ENCODE measurements at regions not wholly inside any gene's neighbourhood (a gene's known extent, or its start where the extent isn't known, plus 50 kb on each side); places are given as distances from the start of the nearest gene placed in this dataset.

DNA sequence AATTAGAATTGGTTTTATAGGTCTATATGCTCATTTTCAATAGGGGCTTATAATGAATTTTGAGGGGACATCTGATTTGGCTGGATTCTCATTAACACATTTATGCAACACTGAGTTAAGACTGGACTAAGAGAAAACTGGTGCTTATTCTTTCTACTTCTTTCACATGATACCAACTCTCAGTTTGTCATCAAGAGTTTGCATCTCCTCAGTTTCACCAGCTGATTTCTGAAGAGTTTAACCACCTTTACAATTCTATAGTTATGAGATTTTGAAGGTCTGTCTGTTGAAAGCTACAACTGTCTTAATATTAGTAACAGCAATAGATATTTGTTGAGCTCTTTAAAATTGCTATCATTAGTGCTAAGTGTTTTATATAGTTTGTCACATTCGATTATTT lies 867.0 kb upstream of the SORCS1 start:
- H3K4me1 Mint-ChIP-seq, result no peaks in the 10 kb centered on the region
- DNase-seq (ENCODE audit: low spot score) (no peak), ATAC-seq (no peak)
- H3K4me3 ChIP-seq, result no peak overlapping the region
- H3K27ac Mint-ChIP-seq, result no peak overlapping the region
- no peak overlapping the region for H2AFZ ChIP-seq
- no peaks in the 10 kb centered on the region for H4K20me1 ChIP-seq (replicated peaks; ENCODE audit: insufficient read depth)
- peaks cover 4% of the 10 kb centered on the region; the same call in 1 of the 2 replicates for H3K36me3 ChIP-seq (ENCODE audit: insufficient read depth)
- no peak for TF ChIP-seq EZH2 (IDR thresholded peaks at IDR 0.05; ENCODE audit: low read depth, unreplicated experiment)
- TF ChIP-seq, protein P1, sequence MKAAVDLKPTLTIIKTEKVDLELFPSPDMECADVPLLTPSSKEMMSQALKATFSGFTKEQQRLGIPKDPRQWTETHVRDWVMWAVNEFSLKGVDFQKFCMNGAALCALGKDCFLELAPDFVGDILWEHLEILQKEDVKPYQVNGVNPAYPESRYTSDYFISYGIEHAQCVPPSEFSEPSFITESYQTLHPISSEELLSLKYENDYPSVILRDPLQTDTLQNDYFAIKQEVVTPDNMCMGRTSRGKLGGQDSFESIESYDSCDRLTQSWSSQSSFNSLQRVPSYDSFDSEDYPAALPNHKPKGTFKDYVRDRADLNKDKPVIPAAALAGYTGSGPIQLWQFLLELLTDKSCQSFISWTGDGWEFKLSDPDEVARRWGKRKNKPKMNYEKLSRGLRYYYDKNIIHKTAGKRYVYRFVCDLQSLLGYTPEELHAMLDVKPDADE (IDR thresholded peaks at IDR 0.05), result no peak
- H3K36me3 Mint-ChIP-seq (ENCODE audit: low read depth), result no peaks in the 10 kb centered on the region
- no peak overlapping the region for H3K4me2 ChIP-seq
- H3K9me2 ChIP-seq (ENCODE audit: insufficient read depth), result peaks cover 5% of the 10 kb centered on the region; the same call in 1 of the 2 replicates
- H3K4me3 Mint-ChIP-seq, result no peak overlapping the region
- no peaks in the 10 kb centered on the region for H3F3A ChIP-seq (replicated peaks; ENCODE audit: low read depth)
- H3K9me3 Mint-ChIP-seq, result peaks cover 11% of the 10 kb centered on the region
- H3K27me3 Mint-ChIP-seq (ENCODE audit: insufficient read depth, low read depth, poor library complexity), result no peaks in the 10 kb centered on the region
- H3K4me1 ChIP-seq (ENCODE audit: insufficient read depth), result no peaks in the 10 kb centered on the region
- H3K27ac ChIP-seq (ENCODE audit: low read depth), result no peak overlapping the region
- H3K79me2 ChIP-seq (replicated peaks; ENCODE audit: insufficient read depth), result no peaks in the 10 kb centered on the region
- H3K27me3 ChIP-seq (ENCODE audit: insufficient read depth), result no peaks in the 10 kb centered on the region

DNA sequence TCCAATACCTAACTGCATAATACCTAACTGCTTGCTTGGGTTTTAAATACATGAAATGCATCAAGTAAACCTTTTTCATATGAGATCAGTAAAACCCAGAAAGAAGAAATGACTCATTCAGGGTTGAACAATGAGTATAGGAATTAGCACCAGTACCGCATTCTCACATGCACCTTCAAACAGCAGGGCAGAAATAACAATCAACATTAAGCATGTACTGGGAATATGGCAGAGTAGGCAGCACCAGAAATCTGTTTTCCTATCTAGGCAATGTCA lies 850.3 kb upstream of the SORCS1 start:
- ATAC-seq (no peak), DNase-seq (ENCODE audit: low spot score) (no peak)
- H3K4me3 Mint-ChIP-seq, result no peak overlapping the region
- Histone ChIP-seq H3F3A (replicated peaks; ENCODE audit: low read depth) (no peaks in the 10 kb centered on the region), H3K79me2 (replicated peaks; ENCODE audit: insufficient read depth) (no peaks in the 10 kb centered on the region), H3K27ac (ENCODE audit: low read depth) (no peak overlapping the region), H4K20me1 (replicated peaks; ENCODE audit: insufficient read depth) (no peaks in the 10 kb centered on the region), H3K9me2 (ENCODE audit: insufficient read depth) (no peaks in the 10 kb centered on the region), H3K4me1 (ENCODE audit: insufficient read depth) (no peaks in the 10 kb centered on the region), H3K27me3 (ENCODE audit: insufficient read depth) (no peaks in the 10 kb centered on the region), H3K4me3 (no peak overlapping the region), H2AFZ (no peak overlapping the region), H3K4me2 (no peak overlapping the region), H3K36me3 (ENCODE audit: insufficient read depth) (no peaks in the 10 kb centered on the region)
- H3K4me1 Mint-ChIP-seq, result no peaks in the 10 kb centered on the region
- H3K27ac Mint-ChIP-seq, result no peak overlapping the region
- H3K36me3 Mint-ChIP-seq (ENCODE audit: low read depth), result peaks cover 6% of the 10 kb centered on the region; the same call in 1 of the 3 replicates
- no peaks in the 10 kb centered on the region for H3K27me3 Mint-ChIP-seq (ENCODE audit: insufficient read depth, low read depth, poor library complexity)
- H3K9me3 Mint-ChIP-seq, result peaks cover 12% of the 10 kb centered on the region; the same call in 2 of the 3 replicates
- TF ChIP-seq NANOG (IDR thresholded peaks at IDR 0.05; ENCODE audit: borderline replicate concordance) (no peak), CREB1 (CRISPR knock-in tag; IDR thresholded peaks at IDR 0.05; ENCODE audit: low read depth) (no peak), POLR2AphosphoS5 (IDR thresholded peaks at IDR 0.05; ENCODE audit: low read depth) (no peak), ZNF331 (CRISPR knock-in tag; IDR thresholded peaks at IDR 0.05; ENCODE audit: low read depth) (no peak), STAT1 (IDR thresholded peaks at IDR 0.05; ENCODE audit: unreplicated experiment) (no peak)
- TF ChIP-seq, protein P2, sequence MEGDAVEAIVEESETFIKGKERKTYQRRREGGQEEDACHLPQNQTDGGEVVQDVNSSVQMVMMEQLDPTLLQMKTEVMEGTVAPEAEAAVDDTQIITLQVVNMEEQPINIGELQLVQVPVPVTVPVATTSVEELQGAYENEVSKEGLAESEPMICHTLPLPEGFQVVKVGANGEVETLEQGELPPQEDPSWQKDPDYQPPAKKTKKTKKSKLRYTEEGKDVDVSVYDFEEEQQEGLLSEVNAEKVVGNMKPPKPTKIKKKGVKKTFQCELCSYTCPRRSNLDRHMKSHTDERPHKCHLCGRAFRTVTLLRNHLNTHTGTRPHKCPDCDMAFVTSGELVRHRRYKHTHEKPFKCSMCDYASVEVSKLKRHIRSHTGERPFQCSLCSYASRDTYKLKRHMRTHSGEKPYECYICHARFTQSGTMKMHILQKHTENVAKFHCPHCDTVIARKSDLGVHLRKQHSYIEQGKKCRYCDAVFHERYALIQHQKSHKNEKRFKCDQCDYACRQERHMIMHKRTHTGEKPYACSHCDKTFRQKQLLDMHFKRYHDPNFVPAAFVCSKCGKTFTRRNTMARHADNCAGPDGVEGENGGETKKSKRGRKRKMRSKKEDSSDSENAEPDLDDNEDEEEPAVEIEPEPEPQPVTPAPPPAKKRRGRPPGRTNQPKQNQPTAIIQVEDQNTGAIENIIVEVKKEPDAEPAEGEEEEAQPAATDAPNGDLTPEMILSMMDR (conservative IDR thresholded peaks at IDR 0.05; ENCODE audit: low read depth in 2 of 2), result no peak
- TF ChIP-seq, protein P3, sequence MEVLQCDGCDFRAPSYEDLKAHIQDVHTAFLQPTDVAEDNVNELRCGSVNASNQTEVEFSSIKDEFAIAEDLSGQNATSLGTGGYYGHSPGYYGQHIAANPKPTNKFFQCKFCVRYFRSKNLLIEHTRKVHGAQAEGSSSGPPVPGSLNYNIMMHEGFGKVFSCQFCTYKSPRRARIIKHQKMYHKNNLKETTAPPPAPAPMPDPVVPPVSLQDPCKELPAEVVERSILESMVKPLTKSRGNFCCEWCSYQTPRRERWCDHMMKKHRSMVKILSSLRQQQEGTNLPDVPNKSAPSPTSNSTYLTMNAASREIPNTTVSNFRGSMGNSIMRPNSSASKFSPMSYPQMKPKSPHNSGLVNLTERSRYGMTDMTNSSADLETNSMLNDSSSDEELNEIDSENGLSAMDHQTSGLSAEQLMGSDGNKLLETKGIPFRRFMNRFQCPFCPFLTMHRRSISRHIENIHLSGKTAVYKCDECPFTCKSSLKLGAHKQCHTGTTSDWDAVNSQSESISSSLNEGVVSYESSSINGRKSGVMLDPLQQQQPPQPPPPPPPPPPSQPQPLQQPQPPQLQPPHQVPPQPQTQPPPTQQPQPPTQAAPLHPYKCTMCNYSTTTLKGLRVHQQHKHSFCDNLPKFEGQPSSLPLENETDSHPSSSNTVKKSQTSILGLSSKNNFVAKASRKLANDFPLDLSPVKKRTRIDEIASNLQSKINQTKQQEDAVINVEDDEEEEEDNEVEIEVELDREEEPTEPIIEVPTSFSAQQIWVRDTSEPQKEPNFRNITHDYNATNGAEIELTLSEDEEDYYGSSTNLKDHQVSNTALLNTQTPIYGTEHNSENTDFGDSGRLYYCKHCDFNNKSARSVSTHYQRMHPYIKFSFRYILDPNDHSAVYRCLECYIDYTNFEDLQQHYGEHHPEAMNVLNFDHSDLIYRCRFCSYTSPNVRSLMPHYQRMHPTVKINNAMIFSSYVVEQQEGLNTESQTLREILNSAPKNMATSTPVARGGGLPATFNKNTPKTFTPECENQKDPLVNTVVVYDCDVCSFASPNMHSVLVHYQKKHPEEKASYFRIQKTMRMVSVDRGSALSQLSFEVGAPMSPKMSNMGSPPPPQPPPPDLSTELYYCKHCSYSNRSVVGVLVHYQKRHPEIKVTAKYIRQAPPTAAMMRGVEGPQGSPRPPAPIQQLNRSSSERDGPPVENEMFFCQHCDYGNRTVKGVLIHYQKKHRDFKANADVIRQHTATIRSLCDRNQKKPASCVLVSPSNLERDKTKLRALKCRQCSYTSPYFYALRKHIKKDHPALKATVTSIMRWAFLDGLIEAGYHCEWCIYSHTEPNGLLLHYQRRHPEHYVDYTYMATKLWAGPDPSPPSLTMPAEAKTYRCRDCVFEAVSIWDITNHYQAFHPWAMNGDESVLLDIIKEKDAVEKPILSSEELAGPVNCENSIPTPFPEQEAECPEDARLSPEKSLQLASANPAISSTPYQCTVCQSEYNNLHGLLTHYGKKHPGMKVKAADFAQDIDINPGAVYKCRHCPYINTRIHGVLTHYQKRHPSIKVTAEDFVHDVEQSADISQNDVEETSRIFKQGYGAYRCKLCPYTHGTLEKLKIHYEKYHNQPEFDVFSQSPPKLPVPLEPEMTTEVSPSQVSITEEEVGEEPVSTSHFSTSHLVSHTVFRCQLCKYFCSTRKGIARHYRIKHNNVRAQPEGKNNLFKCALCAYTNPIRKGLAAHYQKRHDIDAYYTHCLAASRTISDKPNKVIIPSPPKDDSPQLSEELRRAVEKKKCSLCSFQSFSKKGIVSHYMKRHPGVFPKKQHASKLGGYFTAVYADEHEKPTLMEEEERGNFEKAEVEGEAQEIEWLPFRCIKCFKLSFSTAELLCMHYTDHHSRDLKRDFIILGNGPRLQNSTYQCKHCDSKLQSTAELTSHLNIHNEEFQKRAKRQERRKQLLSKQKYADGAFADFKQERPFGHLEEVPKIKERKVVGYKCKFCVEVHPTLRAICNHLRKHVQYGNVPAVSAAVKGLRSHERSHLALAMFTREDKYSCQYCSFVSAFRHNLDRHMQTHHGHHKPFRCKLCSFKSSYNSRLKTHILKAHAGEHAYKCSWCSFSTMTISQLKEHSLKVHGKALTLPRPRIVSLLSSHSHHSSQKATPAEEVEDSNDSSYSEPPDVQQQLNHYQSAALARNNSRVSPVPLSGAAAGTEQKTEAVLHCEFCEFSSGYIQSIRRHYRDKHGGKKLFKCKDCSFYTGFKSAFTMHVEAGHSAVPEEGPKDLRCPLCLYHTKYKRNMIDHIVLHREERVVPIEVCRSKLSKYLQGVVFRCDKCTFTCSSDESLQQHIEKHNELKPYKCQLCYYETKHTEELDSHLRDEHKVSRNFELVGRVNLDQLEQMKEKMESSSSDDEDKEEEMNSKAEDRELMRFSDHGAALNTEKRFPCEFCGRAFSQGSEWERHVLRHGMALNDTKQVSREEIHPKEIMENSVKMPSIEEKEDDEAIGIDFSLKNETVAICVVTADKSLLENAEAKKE (CRISPR knock-in tag; IDR thresholded peaks at IDR 0.05), result no peak
- TF ChIP-seq, protein P4, sequence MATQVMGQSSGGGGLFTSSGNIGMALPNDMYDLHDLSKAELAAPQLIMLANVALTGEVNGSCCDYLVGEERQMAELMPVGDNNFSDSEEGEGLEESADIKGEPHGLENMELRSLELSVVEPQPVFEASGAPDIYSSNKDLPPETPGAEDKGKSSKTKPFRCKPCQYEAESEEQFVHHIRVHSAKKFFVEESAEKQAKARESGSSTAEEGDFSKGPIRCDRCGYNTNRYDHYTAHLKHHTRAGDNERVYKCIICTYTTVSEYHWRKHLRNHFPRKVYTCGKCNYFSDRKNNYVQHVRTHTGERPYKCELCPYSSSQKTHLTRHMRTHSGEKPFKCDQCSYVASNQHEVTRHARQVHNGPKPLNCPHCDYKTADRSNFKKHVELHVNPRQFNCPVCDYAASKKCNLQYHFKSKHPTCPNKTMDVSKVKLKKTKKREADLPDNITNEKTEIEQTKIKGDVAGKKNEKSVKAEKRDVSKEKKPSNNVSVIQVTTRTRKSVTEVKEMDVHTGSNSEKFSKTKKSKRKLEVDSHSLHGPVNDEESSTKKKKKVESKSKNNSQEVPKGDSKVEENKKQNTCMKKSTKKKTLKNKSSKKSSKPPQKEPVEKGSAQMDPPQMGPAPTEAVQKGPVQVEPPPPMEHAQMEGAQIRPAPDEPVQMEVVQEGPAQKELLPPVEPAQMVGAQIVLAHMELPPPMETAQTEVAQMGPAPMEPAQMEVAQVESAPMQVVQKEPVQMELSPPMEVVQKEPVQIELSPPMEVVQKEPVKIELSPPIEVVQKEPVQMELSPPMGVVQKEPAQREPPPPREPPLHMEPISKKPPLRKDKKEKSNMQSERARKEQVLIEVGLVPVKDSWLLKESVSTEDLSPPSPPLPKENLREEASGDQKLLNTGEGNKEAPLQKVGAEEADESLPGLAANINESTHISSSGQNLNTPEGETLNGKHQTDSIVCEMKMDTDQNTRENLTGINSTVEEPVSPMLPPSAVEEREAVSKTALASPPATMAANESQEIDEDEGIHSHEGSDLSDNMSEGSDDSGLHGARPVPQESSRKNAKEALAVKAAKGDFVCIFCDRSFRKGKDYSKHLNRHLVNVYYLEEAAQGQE (IDR thresholded peaks at IDR 0.05; ENCODE audit: unreplicated experiment), result no peak

All from GM23338 (cell line).